Motor neuron (in vitro differentiated cells): ENCODE measurements at regions not wholly inside any gene's neighbourhood (a gene's known extent, or its start where the extent isn't known, plus 50 kb on each side); places are given as distances from the start of the nearest gene placed in this dataset.
"Not testable (repeated sequence)": the region's sequence is repeated elsewhere in the genome, so short reads cannot be mapped to it uniquely, and the experiment has no call there.

Source experiments
- ATAC-seq, 8 experiments: fragments of 200-7000 bp; cut with Tn5 transposase; replicated peaks in 6 of 8; 2 replicates each; pipeline ENCODE4 v1.8.0; 2021; ENCODE audit warnings: mild to moderate bottlenecking in 8 of 8, moderate library complexity in 8 of 8
- H3K27ac ChIP-seq, 2 donors: fragments of 250-450 bp; sonication (Bioruptor Pico); 2 replicates each; pipeline ENCODE4 v1.9.0; 2021; ENCODE audit warnings: antibody characterized with exemption in 2 of 2, mild to moderate bottlenecking in 2 of 2, moderate library complexity in 1 of 2
- H3K4me1 ChIP-seq, 2 donors: fragments of 250-450 bp; sonication (Bioruptor Pico); replicated peaks in 1 of 2; 2 replicates each; pipeline ENCODE4 v1.6.1; 2021; ENCODE audit warnings: antibody characterized with exemption in 2 of 2, mild to moderate bottlenecking in 2 of 2, moderate library complexity in 1 of 2
- H3K4me3 ChIP-seq, 5 donors: fragments of 250-450 bp; sonication (Bioruptor Pico); 2 replicates each; pipeline ENCODE4 v1.9.0; 2021; ENCODE audit warnings: antibody characterized with exemption in 5 of 5, mild to moderate bottlenecking in 5 of 5, moderate library complexity in 4 of 5
- WGBS, 10 experiments: fragments of 450-650 bp; shearing (Covaris generic); methylation state at CpG; one replicate each; pipeline ENCODE4 v1.0.0; 2022; 5-methylcytosine and 5-hydroxymethylcytosine counted together
- in situ Hi-C, 9 experiments: fragments of 400-800 bp; cut with MboI; loops; one replicate each; pipeline ENCODE4 v1.15.0; 2021; ENCODE audit warnings: low sequenced_read_pairs in 9 of 9, low pct_unique_long_range_greater_than_20kb in 2 of 9; ENCODE audit not compliant: unreplicated experiment in 9 of 9

- H3K4me3 ChIP-seq, ATAC-seq, in situ Hi-C loops, H3K27ac ChIP-seq, H3K4me1 ChIP-seq: not testable (repeated sequence)
- WGBS, 10 experiments, result 25 to 100% (median 89%) methylated on average over 1 to 3 of the region's 3 CpGs
Measured at GRCh38 chr6:78547636-78548035, 319.7 kb upstream of the IRAK1BP1 start.

DNA sequence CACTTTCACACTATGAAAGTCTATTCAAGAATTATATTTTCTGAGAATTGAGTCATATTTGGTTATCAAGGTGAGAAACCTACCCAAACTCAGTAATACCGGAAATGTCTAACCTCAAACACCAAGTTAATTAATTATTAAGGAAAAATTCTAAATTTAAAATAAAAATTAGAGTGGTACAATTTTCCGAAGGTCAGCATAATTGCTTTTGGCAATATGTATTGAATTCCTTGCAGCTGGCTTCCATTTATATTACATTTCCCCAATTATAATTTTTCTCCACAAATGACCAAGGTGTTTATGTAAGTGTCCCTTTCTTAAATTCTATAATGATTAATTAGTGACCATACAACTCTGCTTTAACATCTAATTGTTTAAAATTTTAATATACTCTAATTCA is 316.0 kb upstream of the IRAK1BP1 start:
- Histone ChIP-seq H3K27ac (no peak overlapping the region), H3K4me1 (no peaks in the 10 kb centered on the region), H3K4me3 (no peak overlapping the region)
- in situ Hi-C loops, result no loop called here
- WGBS, 10 experiments, result 19 to 97% (median 79%) methylated on average over 1 to 2 of the region's 2 CpGs; no CpG with 5 or more reads in 1 of the 10 experiments
- ATAC-seq, result no peak

DNA sequence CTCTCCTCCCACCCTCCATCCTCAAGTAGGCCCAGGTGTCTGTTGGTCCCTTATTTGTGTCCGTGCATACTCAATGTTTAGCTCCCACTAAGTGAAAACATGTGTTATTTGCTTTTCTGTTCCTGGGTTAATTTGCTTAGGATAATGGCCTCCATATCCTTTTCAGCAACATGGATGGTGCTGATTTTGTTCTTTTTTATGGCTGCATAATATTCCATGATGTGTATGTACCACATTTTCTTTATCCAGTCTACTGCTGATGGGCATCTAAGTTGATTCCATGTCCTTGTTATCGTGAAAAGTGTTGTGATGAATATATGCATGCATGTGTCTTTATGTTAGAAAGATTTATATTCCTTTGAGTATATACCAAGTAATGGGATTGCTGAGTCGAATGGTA is 314.9 kb upstream of the IRAK1BP1 start:
- Histone ChIP-seq H3K4me1 (no peaks in the 10 kb centered on the region), H3K4me3 (no peak overlapping the region), H3K27ac (no peak overlapping the region)
- 10 to 100% (median 75%) methylated on average over 1 to 3 of the region's 3 CpGs; no CpG with 5 or more reads in 1 of the 10 experiments for WGBS, 10 experiments
- no peak for ATAC-seq
- in situ Hi-C loops, result no loop called here

GRCh38 chr6:78554341-78554740 is 313.0 kb upstream of the IRAK1BP1 start:
- no peaks in the 10 kb centered on the region for H3K4me1 ChIP-seq
- no peak overlapping the region for H3K4me3 ChIP-seq
- 58 to 100% (median 87%) methylated on average over 1 to 2 of the region's 2 CpGs for WGBS, 10 experiments
- no peak for ATAC-seq
- no peak overlapping the region for H3K27ac ChIP-seq
- in situ Hi-C loops, result no loop called here

DNA sequence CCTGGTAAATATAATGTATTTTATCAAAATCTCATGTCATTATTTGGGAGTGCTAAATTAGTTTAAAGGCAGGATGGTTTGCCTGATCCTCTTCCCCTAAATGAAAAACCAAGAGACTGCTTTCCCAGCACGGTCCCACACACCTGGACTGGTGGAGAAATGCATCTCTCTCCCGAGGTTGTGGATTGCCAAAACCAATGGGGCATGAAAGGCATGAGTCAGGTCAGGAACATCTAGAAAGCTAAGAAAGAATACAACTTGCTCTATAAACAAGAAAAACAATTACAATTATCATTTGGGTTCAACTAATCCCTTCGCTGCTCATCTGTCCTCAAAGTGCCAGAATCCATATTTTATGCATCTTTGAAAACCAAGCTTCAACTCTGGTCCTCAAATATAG is 308.3 kb upstream of the IRAK1BP1 start:
- in situ Hi-C loops, result no loop called here
- Histone ChIP-seq H3K4me3 (no peak overlapping the region), H3K27ac (no peak overlapping the region), H3K4me1 (no peaks in the 10 kb centered on the region)
- ATAC-seq, result no peak
- 8 to 100% (median 73%) methylated on average over 1 to 3 of the region's 3 CpGs; no CpG with 5 or more reads in 3 of the 10 experiments for WGBS, 10 experiments

GRCh38 chr6:78561015-78561414 is 306.3 kb upstream of the IRAK1BP1 start:
- in situ Hi-C loops, result no loop called here
- H3K27ac ChIP-seq, result no peak overlapping the region
- H3K4me1 ChIP-seq, result no peaks in the 10 kb centered on the region
- no peak for ATAC-seq
- H3K4me3 ChIP-seq, result no peak overlapping the region

GRCh38 chr6:78565997-78566396 is 301.4 kb upstream of the IRAK1BP1 start:
- no peak for ATAC-seq
- in situ Hi-C loops, result no loop called here
- Histone ChIP-seq H3K27ac (no peak overlapping the region), H3K4me3 (no peak overlapping the region), H3K4me1 (no peaks in the 10 kb centered on the region)
- WGBS, 10 experiments, result 8 to 100% (median 80%) methylated on average over 1 to 2 of the region's 2 CpGs; no CpG with 5 or more reads in 2 of the 10 experiments

DNA sequence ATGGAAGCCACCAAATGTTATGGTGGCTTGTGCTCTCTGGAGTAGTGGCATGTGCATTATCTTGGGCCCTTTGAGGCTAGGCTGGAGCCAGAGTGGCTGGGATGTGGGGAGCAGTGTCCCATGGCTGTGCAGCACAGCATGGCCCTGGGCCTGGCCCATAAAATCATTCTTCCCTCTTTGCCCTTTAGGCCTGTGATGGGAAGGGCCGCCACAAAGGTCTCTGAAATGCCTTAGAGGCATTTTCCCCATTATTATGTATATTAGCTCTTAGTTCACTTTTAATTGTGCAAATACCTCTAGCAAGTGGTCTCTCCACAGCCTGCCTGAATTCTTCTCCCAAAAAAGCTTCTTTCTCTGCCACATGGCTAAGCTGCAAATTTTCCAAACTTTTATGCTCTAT is 297.3 kb upstream of the IRAK1BP1 start:
- H3K4me3 ChIP-seq, result no peak overlapping the region
- H3K27ac ChIP-seq, result no peak overlapping the region
- no peaks in the 10 kb centered on the region for H3K4me1 ChIP-seq
- in situ Hi-C loops, result no loop called here
- 29 to 80% (median 50%) methylated on average over 1 of the region's 1 CpG; no CpG with 5 or more reads in 4 of the 10 experiments for WGBS, 10 experiments
- ATAC-seq, result no peak

DNA sequence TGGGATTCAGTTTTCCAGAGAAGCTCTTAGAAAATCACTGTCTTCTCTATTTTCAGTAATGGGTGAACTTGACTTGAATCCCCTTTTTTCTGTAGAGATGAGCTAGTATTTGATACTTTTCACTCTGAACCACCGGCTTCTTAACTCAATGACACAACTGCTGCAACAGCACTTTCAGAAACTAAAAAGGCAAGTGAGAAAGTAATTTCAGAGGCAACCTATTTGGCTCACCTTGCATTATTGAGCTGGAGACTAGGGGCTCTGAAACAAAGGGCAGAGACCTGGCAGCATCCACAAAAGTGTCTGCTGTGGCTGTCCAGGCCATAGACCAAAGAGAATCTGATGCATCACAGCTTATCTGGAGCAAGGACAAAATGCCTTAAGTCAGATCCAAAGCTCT is 289.8 kb upstream of the IRAK1BP1 start:
- 71 to 100% (median 100%) methylated on average over 1 of the region's 1 CpG; no CpG with 5 or more reads in 5 of the 10 experiments for WGBS, 10 experiments
- no peak overlapping the region for H3K4me3 ChIP-seq
- no peak overlapping the region for H3K27ac ChIP-seq
- in situ Hi-C loops, result no loop called here
- no peaks in the 10 kb centered on the region for H3K4me1 ChIP-seq
- no peak for ATAC-seq

DNA sequence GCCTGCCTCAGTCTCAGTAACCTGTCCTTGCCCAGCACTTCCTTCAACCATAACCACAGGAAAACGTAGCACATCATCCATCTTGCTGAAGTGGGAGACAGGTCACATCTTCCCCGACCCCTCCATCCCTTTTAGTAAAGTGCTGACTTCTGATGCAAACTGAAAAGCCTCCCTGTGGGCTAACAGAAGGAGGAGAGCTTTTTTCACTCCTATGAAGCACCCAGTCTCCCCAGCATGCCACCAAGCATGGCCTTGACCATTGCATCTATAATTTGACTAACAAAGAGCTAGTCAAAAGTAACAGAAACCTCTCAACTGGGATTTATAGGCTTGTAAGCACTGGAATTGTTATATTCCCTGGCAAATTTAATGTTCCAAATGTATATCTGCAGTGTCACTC is 288.9 kb upstream of the IRAK1BP1 start:
- ATAC-seq, result no peak
- 0 to 58% (median 20%) methylated on average over 1 to 2 of the region's 2 CpGs; no CpG with 5 or more reads in 2 of the 10 experiments for WGBS, 10 experiments
- no peaks in the 10 kb centered on the region for H3K4me1 ChIP-seq
- in situ Hi-C loops, result no loop called here
- no peak overlapping the region for H3K27ac ChIP-seq
- no peak overlapping the region for H3K4me3 ChIP-seq

- no peak overlapping the region for H3K4me3 ChIP-seq
- WGBS, 10 experiments, result 50 to 100% (median 58%) methylated on average over 1 to 2 of the region's 2 CpGs; no CpG with 5 or more reads in 3 of the 10 experiments
- no peak overlapping the region for H3K27ac ChIP-seq
- no peak for ATAC-seq
- in situ Hi-C loops, result no loop called here
- H3K4me1 ChIP-seq, result no peaks in the 10 kb centered on the region
Measured at GRCh38 chr6:78580923-78581322, 286.4 kb upstream of the IRAK1BP1 start.

- no peaks in the 10 kb centered on the region for H3K4me1 ChIP-seq
- H3K4me3 ChIP-seq, result no peak overlapping the region
- WGBS, 10 experiments, result 33 to 100% (median 89%) methylated on average over 1 to 3 of the region's 3 CpGs; no CpG with 5 or more reads in 3 of the 10 experiments
- in situ Hi-C loops, result no loop called here
- ATAC-seq, result no peak
- H3K27ac ChIP-seq, result no peak overlapping the region
Measured at GRCh38 chr6:78583079-78583478, 284.3 kb upstream of the IRAK1BP1 start.

- WGBS, 10 experiments, result 0 to 88% (median 43%) methylated on average over 1 of the region's 1 CpG
Measured at GRCh38 chr6:78589436-78589835, 277.9 kb upstream of the IRAK1BP1 start.

DNA sequence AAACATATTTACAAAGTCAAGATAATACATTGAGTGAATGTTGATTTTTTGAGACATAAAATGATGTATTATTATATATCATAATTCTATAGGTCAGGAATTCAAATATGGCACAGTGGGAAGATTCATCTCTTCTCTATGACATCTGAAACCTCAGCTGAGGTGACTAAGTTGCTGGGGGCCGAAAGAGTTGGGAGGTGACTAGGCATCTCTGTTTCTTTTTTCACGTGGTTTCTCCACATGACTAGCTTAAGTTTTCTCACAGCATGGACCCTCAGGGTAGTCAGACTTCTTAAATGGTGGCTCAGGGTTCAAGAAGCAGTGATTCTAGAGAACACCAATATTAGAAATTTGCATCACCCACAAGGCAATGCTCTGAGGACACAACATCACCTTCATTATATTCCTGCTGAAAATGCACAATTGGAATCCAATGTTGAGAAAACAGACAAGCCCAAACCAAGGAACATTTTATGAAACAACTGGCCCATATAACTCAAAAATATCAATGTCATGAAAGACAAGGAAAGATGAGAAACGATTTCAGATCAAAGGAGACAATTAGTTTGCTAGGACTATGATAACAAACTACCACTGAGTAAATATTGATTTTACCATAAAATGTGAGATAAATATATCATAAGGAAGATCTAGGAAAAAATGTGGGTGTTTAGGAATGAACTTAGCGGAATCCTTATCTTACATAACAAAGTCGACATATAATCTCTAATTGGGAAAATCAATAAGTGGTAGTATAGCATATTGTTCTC is 273.3 kb upstream of the IRAK1BP1 start:
- in situ Hi-C loops, result no loop called here
- Histone ChIP-seq H3K4me1 (no peaks in the 10 kb centered on the region), H3K4me3 (no peak overlapping the region), H3K27ac (no peak overlapping the region)
- WGBS, 10 experiments, result 47 to 100% (median 82%) methylated on average over 2 to 5 of the region's 5 CpGs
- no peak for ATAC-seq

More at GRCh38 chr6:78589436-78589835, 277.9 kb upstream of the IRAK1BP1 start:
- no peak overlapping the region for H3K4me3 ChIP-seq
- H3K4me1 ChIP-seq, result no peaks in the 10 kb centered on the region
- H3K27ac ChIP-seq, result no peak overlapping the region
- ATAC-seq, result no peak
- in situ Hi-C loops, result no loop called here
